Activated CD4-positive, alpha-beta T cell treated with anti-CD3 and anti-CD28 coated beads, Interleukin-2, amount 50 U/mL, for 1 hour (primary cell): ENCODE measurements at regions not wholly inside any gene's neighbourhood (a gene's known extent, or its start where the extent isn't known, plus 50 kb on each side); places are given as distances from the start of the nearest gene placed in this dataset.
"Not testable (repeated sequence)": the region's sequence is repeated elsewhere in the genome, so short reads cannot be mapped to it uniquely, and the experiment has no call there.

Source experiments
- DNase-seq: peaks from one replicate; pipeline ENCODE4 v3.0.0-alpha.2; 2020

GRCh38 chr6:169973588-169974467 lies 222.4 kb downstream of the ERMARD start:
- not testable (repeated sequence) for DNase-seq

- DNase-seq: no peak
Measured at GRCh38 chr6:169972736-169973135, 221.3 kb downstream of the ERMARD start.

GRCh38 chr6:169972101-169972651 lies 220.8 kb downstream of the ERMARD start:
- no peak for DNase-seq

DNA sequence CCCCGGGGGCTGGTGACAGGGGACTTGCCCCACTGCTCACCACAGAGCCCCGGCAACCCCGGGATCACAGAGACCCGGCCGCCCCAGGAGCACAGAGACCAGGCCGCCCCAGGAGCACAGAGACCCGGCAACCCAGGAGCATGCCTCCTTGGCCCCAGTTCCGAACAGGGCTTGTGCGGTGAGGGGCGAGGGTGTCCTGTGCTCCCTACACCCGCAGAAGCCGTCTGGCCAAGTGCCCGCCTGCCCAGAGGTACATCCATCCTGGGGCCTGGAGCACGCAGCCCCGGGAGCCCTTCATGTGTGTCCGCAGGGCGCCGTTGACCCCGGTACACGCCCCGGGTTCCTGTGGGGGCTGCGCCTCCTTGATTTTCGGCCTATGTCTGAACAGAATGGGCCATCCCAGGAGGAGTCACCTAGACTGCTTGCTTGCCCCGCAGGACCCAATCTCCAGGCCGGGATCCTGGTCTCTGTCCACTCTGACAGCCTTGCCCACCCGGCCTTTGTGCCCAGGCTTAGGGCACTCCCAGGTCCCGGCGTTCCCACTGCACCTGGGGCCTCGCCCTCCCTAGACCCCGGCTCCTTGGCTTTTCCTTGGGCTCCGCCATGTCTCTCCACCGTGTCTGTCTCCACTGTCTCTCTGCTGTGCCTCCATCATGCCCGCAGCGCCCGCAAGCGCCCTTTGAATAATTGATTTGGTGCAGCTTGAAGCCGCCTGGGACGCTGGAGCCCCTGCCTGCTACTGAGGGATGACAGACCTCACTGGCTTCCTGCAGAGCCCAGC lies 219.8 kb downstream of the ERMARD start:
- DNase-seq: no peak

GRCh38 chr6:169970306-169970988 lies 219.0 kb downstream of the ERMARD start:
- no peak for DNase-seq

GRCh38 chr6:169969372-169970099 lies 218.1 kb downstream of the ERMARD start:
- no peak for DNase-seq

- DNase-seq: no peak
Measured at GRCh38 chr6:169968541-169969270, 217.3 kb downstream of the ERMARD start.

GRCh38 chr6:169967687-169968086 lies 216.3 kb downstream of the ERMARD start:
- DNase-seq: no peak

GRCh38 chr6:169966312-169967181 lies 215.1 kb downstream of the ERMARD start:
- no peak for DNase-seq

DNA sequence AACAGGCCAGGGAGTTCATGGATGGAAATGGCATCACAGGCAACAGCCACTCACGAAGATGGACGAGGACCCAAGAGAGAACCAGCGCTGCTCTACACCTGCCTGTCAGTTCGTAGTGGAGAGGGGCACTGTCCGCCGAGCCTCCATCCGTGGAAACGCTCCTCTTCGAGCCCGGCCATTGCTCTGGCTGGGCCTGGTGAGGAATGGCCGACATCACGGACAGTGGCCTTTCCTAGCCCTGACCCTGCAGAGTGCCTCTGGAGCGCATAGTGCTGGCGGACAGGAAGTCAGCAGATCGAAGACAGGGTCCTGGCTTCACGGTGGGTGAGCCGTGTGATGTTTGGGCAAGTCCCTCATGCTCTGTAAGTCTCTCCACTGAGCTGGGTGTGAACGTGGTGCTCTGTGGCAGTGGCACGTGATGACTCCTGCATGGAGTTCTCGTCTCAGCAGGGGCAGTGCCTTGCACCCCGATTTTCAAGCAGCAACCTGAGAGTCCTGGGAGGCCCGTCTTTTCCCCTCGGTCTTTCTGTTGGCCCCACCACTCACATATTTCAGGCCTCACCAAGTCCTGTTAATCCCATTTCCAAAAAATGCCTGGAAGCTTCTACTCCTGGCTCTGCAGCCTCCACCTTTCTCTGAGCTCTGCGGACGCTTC lies 214.4 kb downstream of the ERMARD start:
- DNase-seq: no peak

- no peak for DNase-seq
Measured at GRCh38 chr6:169965239-169965638, 213.8 kb downstream of the ERMARD start.

DNA sequence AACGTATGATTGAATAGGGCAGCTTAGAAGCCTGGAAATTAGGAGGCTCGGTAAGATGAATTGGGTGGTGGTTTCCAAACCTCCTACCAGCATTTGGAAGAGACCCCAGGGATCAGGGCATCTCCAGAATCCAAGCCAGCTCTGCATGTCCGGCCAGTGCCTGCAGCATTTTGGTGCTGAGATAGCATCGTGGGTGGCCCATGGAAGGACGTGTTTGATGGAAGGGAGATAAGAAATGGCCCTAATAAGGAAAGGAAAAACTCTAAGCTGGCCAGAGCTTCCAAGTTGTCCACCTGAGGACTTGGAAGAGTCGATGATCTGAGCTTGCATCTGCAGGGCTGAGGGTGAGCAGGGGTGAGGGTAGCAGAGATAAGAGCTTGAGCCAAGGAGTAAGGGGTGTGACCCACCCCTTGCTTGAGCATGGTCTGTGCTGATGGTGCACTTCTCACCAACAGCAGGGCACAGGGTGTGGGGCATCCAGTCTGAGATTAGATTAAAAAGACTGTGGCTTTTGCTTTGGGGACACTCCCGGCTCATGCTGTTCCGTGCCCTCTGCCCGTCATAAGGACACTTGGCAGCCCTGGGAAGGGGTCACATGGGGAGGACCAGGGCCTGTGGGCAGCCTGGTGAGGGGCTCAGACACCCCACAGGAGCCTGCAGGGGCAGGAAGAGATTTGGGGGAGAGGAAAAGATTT lies 213.2 kb downstream of the ERMARD start:
- DNase-seq: no peak

- DNase-seq: no peak
Measured at GRCh38 chr6:169963581-169964297, 212.3 kb downstream of the ERMARD start.

GRCh38 chr6:169962604-169963469 lies 211.4 kb downstream of the ERMARD start:
- DNase-seq: no peak

DNA sequence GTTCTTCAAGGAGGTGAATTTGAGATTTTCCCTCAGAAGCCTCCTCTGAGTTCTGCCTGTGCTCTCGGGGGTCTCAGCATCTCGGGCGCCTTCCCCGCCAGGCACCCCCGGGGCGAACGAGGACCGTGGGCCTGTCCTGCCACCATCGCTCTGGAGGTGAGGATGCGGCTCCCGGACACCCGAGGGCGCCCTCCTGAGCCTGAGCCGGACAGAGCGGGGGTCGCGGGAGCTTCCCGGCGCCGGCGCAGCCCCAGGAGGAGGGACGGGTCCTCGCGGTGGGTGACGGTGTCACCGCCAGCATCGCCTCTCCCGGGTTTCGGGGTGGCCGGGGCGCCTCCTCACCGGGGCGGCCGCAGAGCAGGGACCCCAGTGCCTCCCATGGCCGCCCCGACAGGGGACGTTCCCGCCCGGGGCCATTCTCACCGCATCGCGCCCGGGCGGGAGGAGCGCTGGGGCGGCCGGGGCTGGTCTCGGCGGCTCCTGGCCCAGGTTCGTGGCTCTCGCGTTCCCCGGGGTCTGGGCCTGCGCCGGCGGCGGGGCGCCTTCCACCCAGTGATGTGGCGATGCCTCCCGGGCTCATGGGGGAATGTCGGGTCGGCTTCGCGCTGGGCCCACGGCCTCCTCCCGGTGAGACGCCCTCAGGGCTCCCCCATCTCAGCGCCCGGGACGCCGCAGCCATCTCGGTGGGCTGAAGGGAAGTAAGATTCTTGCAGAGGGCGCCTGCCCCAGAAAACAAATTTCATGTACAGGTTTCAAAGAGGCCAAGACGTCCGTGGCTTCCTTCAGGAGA lies 210.5 kb downstream of the ERMARD start:
- peak; percentile 17 for DNase-seq

- no peak for DNase-seq
Measured at GRCh38 chr6:169960886-169961611, 209.6 kb downstream of the ERMARD start.
